ENCODE measurements at regions not wholly inside any gene's neighbourhood (a gene's known extent, or its start where the extent isn't known, plus 50 kb on each side); places are given as distances from the start of the nearest gene placed in this dataset.

DNA sequence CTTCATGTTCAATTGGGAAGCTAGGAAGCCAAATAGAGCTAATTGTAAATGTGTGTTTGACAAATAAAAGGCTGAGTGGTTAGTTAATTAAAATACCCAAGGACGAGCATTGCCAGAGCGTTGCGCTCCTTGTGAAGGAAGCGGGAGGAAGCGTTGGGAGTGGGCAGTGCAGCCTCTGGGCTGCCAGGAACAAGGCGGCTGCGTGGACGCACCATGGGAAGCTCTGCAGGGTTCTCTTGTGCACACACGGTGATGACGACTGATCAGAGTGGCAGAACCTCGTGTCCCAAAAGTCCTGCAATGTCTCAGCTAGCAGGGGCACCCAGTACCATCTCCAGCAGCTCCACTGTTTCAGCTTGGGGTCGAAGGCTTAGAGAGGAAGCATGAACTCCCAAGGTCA is 546.6 kb upstream of the TMEM132C start:
- DNase-seq (ENCODE audit: low read depth in 2 of 2, low spot score in 1 of 2): no peak

DNA sequence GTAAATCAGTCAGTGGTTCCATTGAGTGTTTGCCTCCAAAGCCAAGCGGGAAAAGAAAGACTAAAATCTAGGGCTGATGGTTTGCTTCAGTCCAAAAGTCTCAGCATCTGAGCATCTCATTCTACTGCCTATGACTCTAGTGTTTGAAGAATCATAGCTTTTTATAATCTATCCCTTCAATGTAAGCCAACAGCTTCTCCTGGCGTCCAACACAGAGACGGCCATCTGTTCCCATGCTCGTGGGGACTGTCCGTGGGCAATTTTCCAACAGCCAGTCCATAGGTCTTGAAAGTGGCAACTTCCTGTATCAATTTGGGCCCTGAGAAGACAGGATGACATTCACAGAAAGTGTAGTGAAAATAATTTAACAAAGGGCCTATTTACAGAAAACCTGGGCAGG is 544.4 kb upstream of the TMEM132C start:
- no peak for DNase-seq (ENCODE audit: low read depth in 2 of 2, low spot score in 1 of 2)

DNA sequence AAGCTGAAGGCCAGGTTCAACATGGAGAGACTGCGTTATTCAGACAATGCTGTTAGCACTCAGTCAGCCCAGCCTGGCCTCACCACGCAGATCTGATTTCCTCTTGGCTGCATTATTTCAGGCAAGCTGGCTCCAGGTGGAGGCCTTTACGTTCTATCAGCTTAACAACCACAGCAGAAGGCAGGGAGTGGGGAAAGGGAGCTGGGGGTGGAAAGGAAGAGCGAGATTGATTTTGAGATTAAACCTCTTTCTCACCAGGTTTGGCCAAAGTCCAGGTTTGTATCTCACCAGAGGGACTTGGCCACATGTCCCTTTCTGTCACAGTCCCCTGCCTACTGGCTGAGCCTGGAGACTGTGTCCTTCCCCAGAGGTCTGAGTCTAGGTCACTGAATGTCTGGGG is 543.7 kb upstream of the TMEM132C start:
- no peak for DNase-seq (ENCODE audit: low read depth in 2 of 2, low spot score in 1 of 2)

DNA sequence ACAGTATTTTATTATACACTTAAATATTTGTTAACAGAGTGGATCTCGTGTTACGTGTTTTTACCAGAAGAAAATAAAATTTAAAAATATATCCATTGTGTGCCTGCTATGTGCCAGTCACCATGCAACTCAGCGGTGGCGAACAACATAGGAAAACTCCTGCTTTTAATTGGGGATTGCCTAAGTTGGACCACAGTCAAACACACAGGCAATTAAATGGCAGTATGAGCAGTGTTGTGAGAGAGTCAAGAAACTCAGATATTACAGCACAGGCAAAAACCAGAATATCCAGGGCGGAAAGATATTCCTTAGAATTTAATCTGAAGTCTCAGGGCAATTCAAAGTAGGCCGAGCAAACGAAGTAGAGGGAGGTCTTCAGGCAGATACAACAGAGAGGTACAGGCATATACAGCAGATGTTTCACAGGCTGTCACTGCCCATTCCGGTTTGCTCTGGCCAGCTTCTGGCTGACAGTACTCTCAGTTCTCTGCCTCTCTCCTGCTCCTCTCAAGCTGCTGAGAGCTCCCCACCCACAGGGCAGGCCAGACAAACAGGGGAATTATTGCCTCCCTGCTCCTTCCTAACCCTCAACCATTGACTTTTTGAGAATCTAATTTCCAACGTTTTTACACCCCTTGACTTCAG is 540.2 kb upstream of the TMEM132C start:
- DNase-seq (ENCODE audit: low read depth in 2 of 2, low spot score in 1 of 2): no peak

DNA sequence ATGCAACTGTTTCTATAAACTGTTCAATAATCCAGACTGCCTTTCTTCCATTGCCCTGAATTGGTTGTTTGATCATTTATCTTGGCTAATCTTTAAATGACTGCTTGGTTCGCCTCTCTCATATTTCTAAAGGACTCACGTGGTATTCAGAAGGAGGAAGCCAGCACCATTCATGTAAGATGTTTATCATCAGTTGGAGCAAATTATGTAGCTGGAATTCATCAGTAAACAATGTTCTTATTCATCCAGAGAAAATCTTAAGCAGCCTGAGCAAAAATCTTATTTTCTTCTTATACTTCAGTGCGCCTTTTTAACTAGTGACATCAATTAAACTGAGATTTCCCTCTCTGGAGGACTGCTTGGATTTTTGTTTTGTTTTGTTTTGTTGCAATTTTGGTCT is 538.7 kb upstream of the TMEM132C start:
- no peak for DNase-seq (ENCODE audit: low read depth in 2 of 2, low spot score in 1 of 2)

DNA sequence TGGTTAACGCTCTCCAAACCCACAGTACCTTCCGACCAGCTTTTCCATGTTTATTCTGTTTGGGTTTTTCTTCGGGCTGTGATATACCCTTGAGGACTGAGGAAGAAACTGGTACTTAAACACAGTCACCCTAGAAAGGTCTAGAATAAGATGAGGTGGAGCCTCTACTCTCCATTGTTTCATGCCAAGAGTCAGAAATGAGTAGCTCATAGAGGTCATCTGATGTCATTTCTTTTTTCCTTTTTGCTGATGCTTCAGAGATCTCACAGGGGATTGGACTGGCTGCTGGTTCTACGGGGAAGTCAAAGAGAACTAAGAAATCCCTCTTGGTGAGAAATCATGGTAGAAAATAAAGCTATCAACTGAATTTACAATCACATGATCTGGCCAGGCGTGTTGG is 538.2 kb upstream of the TMEM132C start:
- no peak for DNase-seq (ENCODE audit: low read depth in 2 of 2, low spot score in 1 of 2)

DNA sequence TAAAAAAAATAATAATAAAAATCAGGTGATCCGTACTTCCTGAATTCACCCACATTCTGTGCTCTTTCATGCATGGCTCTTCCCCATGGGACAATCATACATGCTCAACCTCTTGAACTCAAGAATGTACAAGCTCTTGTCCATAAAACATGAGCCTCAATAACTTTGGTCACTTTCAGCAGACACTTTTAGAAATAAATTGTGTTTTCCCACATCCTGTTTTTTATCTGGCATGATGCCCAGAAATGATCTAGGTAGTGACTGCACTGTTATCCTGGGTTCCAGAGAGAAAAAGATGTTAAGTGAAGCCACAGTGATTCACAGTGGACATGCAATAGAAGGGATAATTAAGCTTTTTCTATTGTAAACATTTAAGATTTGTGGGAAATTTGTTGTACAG is 537.6 kb upstream of the TMEM132C start:
- DNase-seq (ENCODE audit: low read depth in 2 of 2, low spot score in 1 of 2): no peak

DNA sequence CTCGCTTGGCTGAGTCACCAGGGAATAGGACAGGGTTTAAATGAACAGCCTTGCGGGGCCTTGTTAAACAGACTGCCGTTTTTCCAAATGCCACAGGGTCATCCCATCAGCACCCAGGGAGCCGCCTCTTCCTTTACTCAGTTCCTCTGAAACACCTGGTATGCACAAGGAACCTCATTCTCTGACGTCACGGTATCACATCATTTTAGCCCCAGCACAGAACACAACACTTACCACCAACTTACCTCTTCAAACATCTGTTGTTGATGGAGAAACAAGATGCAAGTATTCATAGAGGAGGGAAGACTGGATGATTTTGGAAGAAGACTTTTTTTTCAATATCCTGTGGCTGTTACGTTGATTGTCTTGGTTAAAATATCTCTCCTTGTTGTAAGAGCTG is 535.3 kb upstream of the TMEM132C start:
- DNase-seq (ENCODE audit: low read depth in 2 of 2, low spot score in 1 of 2): no peak

DNA sequence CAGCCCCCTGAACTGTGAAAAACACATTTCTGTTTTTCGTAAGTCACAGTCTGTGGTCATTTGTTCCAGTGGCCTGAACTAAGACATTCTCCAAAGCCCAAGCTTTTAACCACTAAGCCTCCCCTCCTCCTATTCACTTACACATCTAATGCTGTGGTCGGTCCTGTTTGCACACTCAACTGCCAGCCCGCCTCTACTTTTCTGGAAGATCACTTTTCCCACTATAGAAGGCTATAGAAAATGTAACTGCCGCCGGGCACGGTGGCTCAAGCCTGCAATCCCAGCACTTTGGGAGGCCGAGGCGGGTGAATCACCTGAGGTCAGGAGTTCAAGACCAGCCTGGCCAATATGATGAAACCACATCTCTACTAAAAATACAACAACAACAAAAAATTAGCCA is 524.7 kb upstream of the TMEM132C start:
- DNase-seq (ENCODE audit: low read depth in 2 of 2, low spot score in 1 of 2): no peak

DNA sequence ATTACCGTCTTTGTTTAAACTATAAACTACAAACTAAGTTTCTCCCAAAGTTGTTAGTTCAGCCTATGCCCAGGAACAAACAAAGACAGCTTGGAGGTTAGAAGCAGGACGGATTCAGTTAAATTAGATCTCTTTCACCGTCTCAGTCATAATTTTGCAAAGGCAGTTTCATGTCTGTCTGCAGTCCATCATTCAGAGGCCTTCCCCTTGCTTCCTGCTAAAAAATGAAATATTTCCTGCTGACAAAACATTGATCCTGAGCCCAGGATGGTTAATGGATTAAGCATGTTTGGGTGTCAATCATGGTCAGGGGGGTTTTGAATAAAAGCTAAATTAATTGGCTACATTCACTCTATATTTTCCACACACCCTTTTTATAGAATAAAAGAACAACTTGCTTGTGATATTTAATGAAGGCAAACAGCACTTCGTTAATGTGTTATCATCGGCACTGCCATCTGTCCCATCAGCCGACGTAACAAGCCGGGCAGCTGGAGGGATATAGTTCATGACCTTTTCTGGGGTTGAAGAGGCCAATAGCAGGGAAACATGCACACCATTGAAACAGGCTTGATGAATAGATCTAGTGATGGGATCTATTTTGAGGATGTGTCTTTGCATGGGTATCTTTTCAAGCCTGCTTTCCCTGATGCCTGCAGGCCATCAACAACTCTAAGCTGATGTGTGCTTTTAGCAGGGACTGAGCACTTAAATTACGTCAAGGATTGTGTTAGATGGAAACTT is 521.3 kb upstream of the TMEM132C start:
- DNase-seq (ENCODE audit: low read depth in 2 of 2, low spot score in 1 of 2): no peak

DNA sequence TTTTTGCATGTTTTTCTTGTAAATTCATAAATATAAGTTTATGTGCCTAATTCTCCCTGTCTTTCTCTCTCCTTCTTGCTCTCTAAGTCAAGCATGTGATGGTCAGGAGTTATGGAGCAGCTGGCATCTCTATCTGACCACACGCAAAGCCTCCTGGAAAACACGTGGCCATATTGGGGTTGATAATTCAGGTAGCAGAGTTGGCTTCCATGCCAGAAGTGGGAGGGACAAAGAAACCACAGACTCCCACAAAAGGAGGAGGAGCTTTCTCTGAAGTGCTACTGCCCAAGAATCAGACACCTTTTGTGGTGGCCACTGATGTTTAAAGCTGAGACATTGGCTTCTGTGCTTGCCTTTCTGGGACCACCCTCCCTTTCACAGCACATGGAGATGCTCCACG is 517.6 kb upstream of the TMEM132C start:
- DNase-seq (ENCODE audit: low read depth in 2 of 2, low spot score in 1 of 2): no peak

DNA sequence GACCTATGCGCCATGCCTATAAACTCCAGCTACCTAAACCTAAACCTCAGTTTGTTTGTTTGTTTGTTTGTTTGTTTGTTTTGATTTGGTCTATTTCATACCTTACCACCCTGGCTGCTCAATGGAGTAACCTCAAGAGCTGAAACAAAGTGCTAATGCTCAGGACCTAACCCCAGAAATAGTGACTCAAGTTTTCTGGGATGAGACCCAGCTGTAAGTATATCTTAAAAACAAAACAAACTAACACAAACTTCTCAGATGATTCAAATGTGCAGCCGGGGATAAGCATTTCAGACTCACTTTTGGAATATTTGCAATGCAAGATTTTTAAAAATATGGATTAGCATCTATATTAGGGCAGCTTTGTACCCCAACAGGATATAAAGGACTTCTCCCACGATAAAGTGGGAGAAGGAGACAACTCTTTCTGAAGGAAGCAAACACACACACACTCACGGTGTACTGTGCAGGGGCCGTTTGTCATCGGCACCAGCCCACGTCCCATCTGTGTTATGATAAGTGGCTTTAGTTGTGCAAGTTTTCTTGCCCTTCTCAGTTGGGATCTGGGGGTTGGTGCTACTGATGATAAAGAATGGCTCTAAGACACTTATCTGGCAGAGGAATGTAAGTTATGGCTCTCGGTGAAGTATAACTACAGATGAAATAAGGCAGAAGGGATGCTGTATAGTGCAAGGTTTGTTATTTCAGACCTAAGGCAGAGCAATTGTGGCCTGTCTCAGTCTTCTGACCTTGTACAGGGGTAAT is 516.7 kb upstream of the TMEM132C start:
- no peak for DNase-seq (ENCODE audit: low read depth in 2 of 2, low spot score in 1 of 2)

DNA sequence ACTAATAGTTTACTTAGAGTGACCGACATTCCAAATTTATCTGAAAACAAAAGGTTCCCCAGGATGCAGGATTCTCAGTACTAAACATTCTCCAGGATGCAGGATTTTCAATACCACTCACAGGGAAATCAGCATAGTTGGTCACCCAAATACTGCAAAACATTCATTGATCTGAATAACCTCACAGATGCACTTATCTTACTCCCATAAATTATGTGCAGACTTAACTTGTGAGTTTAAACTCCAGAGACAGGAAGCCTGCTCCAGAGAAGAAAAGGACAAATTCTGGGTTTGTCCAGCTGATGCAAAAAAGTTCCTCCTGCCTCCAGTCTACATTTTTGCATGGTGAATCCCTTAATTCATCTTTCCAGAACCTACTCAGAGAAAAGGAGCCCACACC is 514.2 kb upstream of the TMEM132C start:
- no peak for DNase-seq (ENCODE audit: low read depth in 2 of 2, low spot score in 1 of 2)

DNA sequence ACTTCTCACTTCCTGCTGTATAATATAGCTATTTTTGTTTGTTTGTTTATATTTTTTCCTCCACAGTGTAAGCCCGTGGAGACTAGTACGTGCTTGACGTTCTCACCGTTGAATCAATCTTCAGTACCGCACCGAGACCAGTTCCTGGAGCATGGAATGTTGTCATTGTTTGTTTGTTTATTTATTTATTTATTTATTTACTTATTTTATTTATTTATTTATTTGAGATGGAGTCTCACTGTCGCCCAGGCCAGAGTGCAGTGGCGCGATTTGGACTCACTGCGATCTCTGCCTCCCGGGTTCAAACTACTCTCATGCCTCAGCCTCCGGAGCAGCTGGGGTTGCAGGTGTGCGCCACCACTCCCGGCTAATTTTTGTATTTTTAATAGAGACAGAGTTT is 506.6 kb upstream of the TMEM132C start:
- no peak for DNase-seq (ENCODE audit: low read depth in 2 of 2, low spot score in 1 of 2)

DNA sequence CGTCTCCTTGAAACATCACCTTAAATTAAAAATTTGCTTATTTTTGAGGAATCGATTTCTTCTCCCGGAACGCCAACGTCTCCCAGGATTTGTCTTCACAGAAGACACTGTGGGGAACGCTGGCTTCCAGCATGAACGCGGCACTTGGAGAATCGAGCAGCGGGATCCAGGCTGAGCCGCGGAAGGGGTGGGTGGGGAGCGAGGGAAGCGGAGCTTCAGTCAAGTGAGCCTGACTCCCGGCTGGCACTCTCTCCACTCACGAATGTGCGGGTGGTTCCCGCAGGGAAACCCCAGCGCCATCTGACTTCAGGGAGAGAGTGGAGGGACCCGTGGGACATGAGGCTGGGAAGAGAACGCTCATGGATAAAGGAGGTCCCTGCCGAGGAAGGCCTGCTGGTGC is 506.0 kb upstream of the TMEM132C start:
- DNase-seq (ENCODE audit: low read depth in 2 of 2, low spot score in 1 of 2): no peak

DNA sequence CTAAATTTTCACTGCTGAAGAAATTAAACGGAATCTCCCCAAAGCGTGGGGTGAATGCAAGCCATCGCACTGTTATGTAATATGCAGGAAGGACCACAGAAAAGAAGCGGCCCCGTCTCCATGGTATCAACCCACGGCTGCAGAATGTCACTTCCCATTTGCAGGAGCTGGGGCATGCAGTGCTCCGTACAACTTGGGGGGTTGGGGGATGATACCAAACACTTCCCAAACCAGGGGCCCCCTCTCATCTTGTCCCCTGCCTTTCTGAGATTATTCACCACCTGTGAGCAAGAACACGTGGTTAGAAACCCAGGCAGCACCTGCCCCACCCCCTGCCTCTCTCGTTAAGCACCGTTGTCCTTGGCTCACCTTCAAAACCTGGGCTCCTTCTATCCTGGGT is 505.1 kb upstream of the TMEM132C start:
- no peak for DNase-seq (ENCODE audit: low read depth in 2 of 2, low spot score in 1 of 2)

DNA sequence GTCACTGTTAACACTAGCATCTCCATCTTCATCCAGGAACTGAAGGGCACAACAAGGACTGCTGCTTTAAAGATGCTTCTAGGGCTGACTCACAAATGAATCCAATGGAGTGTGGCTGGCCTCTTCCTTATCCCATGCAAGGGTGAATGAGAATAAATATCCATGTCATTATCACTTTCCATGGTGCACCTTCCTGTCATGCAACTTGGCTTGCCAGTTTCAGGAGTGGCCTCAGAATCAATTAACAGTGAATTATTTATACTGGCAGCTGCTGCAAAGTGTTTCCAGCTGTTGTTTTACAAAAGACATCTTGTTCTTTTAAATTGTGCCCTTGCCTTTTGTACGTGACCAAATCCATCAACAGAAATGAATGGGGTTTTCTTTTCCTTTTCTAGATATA is 499.3 kb upstream of the TMEM132C start:
- no peak for DNase-seq (ENCODE audit: low read depth in 2 of 2, low spot score in 1 of 2)

DNA sequence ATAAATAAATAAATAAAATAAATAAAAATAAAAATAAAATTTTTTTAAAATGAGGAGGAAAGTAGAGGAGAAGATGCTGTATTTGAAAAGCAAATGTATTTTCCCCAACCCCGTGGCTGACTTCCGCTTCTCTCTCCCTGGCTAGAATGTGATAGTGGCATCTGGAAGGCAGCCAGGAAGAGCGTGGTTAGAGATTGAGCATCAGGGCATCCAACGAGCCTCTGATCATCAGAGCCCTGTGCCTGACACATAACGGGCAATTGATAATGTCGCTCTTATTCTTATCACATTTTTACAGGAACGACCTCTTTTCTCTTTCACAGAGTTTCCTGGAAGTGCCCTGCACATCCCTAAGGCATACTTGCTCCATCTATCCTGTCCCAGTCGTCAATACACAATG is 496.9 kb upstream of the TMEM132C start:
- DNase-seq (ENCODE audit: low read depth in 2 of 2, low spot score in 1 of 2): no peak

DNA sequence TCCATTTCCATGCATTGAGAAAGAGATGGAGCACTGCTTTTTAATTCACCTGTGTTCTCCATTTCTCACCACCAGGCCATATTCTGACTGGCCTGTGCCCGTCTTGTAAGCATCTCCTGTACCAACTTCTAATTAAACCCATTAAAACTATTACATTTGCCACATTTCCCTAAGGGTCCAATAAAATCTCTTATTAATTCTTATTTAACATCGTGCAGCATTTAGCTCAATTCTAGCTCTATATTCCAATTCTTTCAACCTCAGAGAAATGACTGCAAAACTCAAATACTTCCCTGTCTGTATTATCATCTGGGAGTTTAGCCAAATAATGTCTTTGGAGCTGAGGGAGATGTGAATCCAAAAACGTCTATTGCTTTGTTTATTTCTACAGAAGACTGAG is 495.4 kb upstream of the TMEM132C start:
- no peak for DNase-seq (ENCODE audit: low read depth in 2 of 2, low spot score in 1 of 2)

DNA sequence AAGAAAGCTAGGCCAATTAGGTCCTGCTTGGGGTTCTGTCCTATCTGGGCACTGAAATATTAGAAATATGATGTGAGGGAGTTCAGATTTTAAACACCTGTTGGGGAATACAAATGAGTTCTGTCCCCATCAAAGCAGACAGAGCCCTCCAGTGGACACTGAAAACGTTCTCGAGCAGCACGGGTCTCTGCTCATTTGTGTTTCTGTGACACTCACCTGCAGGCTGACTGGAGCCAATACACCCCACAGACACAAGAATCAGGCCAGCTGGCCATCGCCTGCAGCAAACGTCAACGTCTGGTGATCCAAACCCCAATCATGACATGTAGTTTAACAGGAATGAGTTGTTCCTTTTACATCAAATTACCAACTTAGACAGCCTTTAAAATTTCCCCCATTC is 493.4 kb upstream of the TMEM132C start:
- DNase-seq (ENCODE audit: low read depth in 2 of 2, low spot score in 1 of 2): no peak

DNA sequence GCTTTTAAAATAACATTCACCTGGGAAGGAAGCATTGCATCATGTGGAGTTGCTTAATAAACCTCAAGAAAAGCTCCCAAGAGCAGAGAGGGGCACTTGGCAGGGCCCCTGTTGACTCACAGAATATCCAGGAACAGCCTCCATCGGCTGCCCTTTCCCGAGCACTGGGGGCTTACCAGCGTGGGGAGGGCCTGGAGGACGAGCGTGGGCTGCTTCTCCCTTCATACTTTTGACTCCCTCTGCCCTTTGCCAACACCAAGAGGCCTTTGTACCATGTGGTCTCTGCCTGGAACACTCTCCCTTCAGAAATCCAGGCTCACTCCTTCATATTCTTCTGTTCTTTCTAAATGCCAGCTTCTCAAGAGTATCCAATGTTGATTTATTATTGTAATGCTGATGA is 492.1 kb upstream of the TMEM132C start:
- no peak for DNase-seq (ENCODE audit: low read depth in 2 of 2, low spot score in 1 of 2)

DNA sequence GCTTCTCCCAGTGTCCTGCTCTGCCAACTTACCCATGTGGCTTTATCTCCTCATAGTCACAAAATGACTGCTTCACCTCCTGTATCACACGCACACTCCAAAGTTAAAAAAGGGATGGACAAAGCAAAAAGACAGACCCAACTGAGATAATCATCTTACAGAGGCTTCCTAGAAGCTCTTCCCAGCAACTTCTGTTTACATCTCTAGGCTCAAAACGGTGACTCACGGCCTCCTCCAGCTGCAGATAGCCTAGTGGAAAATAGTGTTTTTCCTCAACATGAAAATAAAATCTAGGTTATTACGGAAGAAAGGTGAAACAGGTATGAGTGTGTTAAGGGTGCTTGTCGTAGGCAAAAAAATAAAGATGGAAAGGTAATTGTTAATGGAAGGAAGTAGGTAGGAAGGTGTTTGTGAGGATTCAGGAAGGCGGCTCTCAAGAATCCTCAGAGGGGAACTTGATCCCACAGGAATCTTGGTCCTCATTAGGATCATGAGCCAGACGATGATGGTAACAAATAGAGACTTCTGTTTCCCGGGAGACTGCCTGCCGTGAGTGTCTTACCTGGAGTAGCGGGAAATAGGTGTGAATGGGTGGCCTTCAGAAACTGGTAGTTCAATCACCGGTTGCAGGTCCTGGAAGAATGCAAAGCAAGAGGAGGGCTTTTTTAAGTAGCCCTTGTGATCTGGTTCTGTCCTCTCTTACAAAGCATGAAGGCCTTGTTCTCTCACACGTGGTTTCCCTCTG is 487.5 kb upstream of the TMEM132C start:
- no peak for DNase-seq (ENCODE audit: low read depth in 2 of 2, low spot score in 1 of 2)

Data from stimulated activated CD8-positive, alpha-beta memory T cell treated with anti-CD3 and anti-CD28 coated beads, Interleukin-4, amount 100 ng/mL, for 1 hour (primary cell).